ENCODE measurements at regions not wholly inside any gene's neighbourhood (a gene's known extent, or its start where the extent isn't known, plus 50 kb on each side); places are given as distances from the start of the nearest gene placed in this dataset.

- TF ChIP-seq, protein P1, sequence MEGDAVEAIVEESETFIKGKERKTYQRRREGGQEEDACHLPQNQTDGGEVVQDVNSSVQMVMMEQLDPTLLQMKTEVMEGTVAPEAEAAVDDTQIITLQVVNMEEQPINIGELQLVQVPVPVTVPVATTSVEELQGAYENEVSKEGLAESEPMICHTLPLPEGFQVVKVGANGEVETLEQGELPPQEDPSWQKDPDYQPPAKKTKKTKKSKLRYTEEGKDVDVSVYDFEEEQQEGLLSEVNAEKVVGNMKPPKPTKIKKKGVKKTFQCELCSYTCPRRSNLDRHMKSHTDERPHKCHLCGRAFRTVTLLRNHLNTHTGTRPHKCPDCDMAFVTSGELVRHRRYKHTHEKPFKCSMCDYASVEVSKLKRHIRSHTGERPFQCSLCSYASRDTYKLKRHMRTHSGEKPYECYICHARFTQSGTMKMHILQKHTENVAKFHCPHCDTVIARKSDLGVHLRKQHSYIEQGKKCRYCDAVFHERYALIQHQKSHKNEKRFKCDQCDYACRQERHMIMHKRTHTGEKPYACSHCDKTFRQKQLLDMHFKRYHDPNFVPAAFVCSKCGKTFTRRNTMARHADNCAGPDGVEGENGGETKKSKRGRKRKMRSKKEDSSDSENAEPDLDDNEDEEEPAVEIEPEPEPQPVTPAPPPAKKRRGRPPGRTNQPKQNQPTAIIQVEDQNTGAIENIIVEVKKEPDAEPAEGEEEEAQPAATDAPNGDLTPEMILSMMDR (IDR thresholded peaks at IDR 0.05; ENCODE audit: control extremely low read depth in 1 of 3, insufficient read depth in 1 of 3, low read depth in 1 of 3, low read length in 3 of 3): peak; percentile 15 to 61 (median 33)
- TF ChIP-seq CHD1 (IDR thresholded peaks at IDR 0.05; ENCODE audit: low read depth, low read length) (no peak), TEAD4 (IDR thresholded peaks at IDR 0.05; ENCODE audit: low read depth, low read length) (no peak), HDAC2 (IDR thresholded peaks at IDR 0.05; ENCODE audit: borderline replicate concordance in 1 of 2, low read depth in 2 of 2, low read length in 2 of 2) (no peak), YY1 (IDR thresholded peaks at IDR 0.05; ENCODE audit: low read depth, low read length) (no peak), POLR2AphosphoS5 (IDR thresholded peaks at IDR 0.05; ENCODE audit: low read depth, low read length) (no peak), CREB1 (IDR thresholded peaks at IDR 0.05) (no peak), FOSL1 (IDR thresholded peaks at IDR 0.05; ENCODE audit: insufficient read depth, low read depth, low read length) (no peak), KDM5A (IDR thresholded peaks at IDR 0.05; ENCODE audit: low read length) (no peak), CEBPB (IDR thresholded peaks at IDR 0.05; ENCODE audit: low read depth, low read length) (no peak), MAX (IDR thresholded peaks at IDR 0.05) (no peak), RFX5 (IDR thresholded peaks at IDR 0.05; ENCODE audit: borderline replicate concordance, low read depth, low read length) (no peak)
Measured at GRCh38 chr11:134634897-134635831, 223.1 kb upstream of the B3GAT1 start.
